Activated CD4-positive, alpha-beta T cell treated with anti-CD3 and anti-CD28 coated beads, Interleukin-2, amount 10 ng/mL, durations not matched to agents 7 days and 5 days (primary cell): ENCODE measurements at regions not wholly inside any gene's neighbourhood (a gene's known extent, or its start where the extent isn't known, plus 50 kb on each side); places are given as distances from the start of the nearest gene placed in this dataset.

Experiments
- CTCF ChIA-PET: fragments of 350-600 bp; sonication (Branson Sonifier 250); formaldehyde crosslinking; loops from one replicate; lab custom pipeline; 2021; ENCODE audit warnings: antibody characterized with exemption; lab: Charles Lee
- POLR2A ChIA-PET: fragments of 350-600 bp; sonication (Branson Sonifier 250); formaldehyde crosslinking; loops from one replicate; lab custom pipeline; 2021; ENCODE audit warnings: antibody characterized with exemption; lab: Charles Lee
- DNase-seq: peaks from one replicate; pipeline ENCODE4 v3.0.0-alpha.2; 2020
- H3K27ac Mint-ChIP-seq: one replicate; pipeline ENCODE4 v1.8.0; 2021; ENCODE audit warnings: mild to moderate bottlenecking, moderate library complexity, mixed read lengths
- H3K27me3 Mint-ChIP-seq: one replicate; pipeline ENCODE4 v1.8.0; 2021; ENCODE audit warnings: mixed read lengths
- H3K36me3 Mint-ChIP-seq: one replicate; pipeline ENCODE4 v1.8.0; 2021; ENCODE audit warnings: low read depth, mixed read lengths
- H3K4me1 Mint-ChIP-seq: one replicate; pipeline ENCODE4 v1.8.0; 2021; ENCODE audit warnings: mixed read lengths
- H3K4me3 Mint-ChIP-seq: one replicate; pipeline ENCODE4 v1.8.0; 2021; ENCODE audit warnings: mild to moderate bottlenecking, moderate library complexity, mixed read lengths
- H3K9me3 Mint-ChIP-seq: one replicate; pipeline ENCODE4 v1.8.0; 2021; ENCODE audit warnings: mixed read lengths

- Mint-ChIP-seq H3K36me3 (no peaks in the 10 kb centered on the region), H3K9me3 (no peaks in the 10 kb centered on the region), H3K27ac (no peak overlapping the region), H3K27me3 (no peaks in the 10 kb centered on the region), H3K4me1 (no peaks in the 10 kb centered on the region), H3K4me3 (no peak overlapping the region)
- no peak for DNase-seq
- ChIA-PET POLR2A (no interaction called here), CTCF (no interaction called here)
Measured at GRCh38 chr1:177525176-177525575, 354.4 kb downstream of the BRINP2 start.

- Mint-ChIP-seq H3K27me3 (no peaks in the 10 kb centered on the region), H3K27ac (no peak overlapping the region), H3K9me3 (no peaks in the 10 kb centered on the region), H3K36me3 (no peaks in the 10 kb centered on the region), H3K4me3 (no peak overlapping the region), H3K4me1 (no peaks in the 10 kb centered on the region)
- ChIA-PET CTCF (no interaction called here), POLR2A (no interaction called here)
- no peak for DNase-seq
Measured at GRCh38 chr1:177517546-177517945, 346.8 kb downstream of the BRINP2 start.

- no peak for DNase-seq
- Mint-ChIP-seq H3K27me3 (no peaks in the 10 kb centered on the region), H3K9me3 (peaks cover 3% of the 10 kb centered on the region), H3K27ac (no peak overlapping the region), H3K4me3 (no peak overlapping the region), H3K36me3 (no peaks in the 10 kb centered on the region), H3K4me1 (no peaks in the 10 kb centered on the region)
- POLR2A ChIA-PET: no interaction called here
- CTCF ChIA-PET: no interaction called here
Measured at GRCh38 chr1:177514207-177514606, 343.4 kb downstream of the BRINP2 start.

- no peak overlapping the region for H3K4me3 Mint-ChIP-seq
- no peak overlapping the region for H3K27ac Mint-ChIP-seq
- H3K4me1 Mint-ChIP-seq: no peaks in the 10 kb centered on the region
- peaks cover 3% of the 10 kb centered on the region for H3K9me3 Mint-ChIP-seq
- ChIA-PET POLR2A (no interaction called here), CTCF (no interaction called here)
- H3K27me3 Mint-ChIP-seq: no peaks in the 10 kb centered on the region
- no peak for DNase-seq
- H3K36me3 Mint-ChIP-seq: no peaks in the 10 kb centered on the region
Measured at GRCh38 chr1:177511036-177511435, 340.3 kb downstream of the BRINP2 start.

GRCh38 chr1:177505905-177506590 is 335.3 kb downstream of the BRINP2 start:
- ChIA-PET CTCF (no interaction called here), POLR2A (no interaction called here)
- no peak overlapping the region for H3K27ac Mint-ChIP-seq
- DNase-seq: no peak
- no peaks in the 10 kb centered on the region for H3K36me3 Mint-ChIP-seq
- H3K4me3 Mint-ChIP-seq: no peak overlapping the region
- H3K9me3 Mint-ChIP-seq: no peaks in the 10 kb centered on the region
- no peaks in the 10 kb centered on the region for H3K4me1 Mint-ChIP-seq
- no peaks in the 10 kb centered on the region for H3K27me3 Mint-ChIP-seq

- Mint-ChIP-seq H3K27me3 (no peaks in the 10 kb centered on the region), H3K36me3 (no peaks in the 10 kb centered on the region), H3K4me1 (no peaks in the 10 kb centered on the region), H3K9me3 (peaks cover 5% of the 10 kb centered on the region), H3K4me3 (no peak overlapping the region), H3K27ac (no peak overlapping the region)
- CTCF ChIA-PET: no interaction called here
- POLR2A ChIA-PET: no interaction called here
- DNase-seq: no peak
Measured at GRCh38 chr1:177495878-177496277, 325.1 kb downstream of the BRINP2 start.

GRCh38 chr1:177490786-177491185 is 320.0 kb downstream of the BRINP2 start:
- Mint-ChIP-seq H3K4me1 (no peaks in the 10 kb centered on the region), H3K4me3 (no peak overlapping the region), H3K36me3 (no peaks in the 10 kb centered on the region), H3K27me3 (no peaks in the 10 kb centered on the region), H3K9me3 (no peaks in the 10 kb centered on the region), H3K27ac (no peak overlapping the region)
- POLR2A ChIA-PET: no interaction called here
- DNase-seq: no peak
- CTCF ChIA-PET: no interaction called here

GRCh38 chr1:177490036-177490639 is 319.4 kb downstream of the BRINP2 start:
- Mint-ChIP-seq H3K4me3 (no peak overlapping the region), H3K4me1 (no peaks in the 10 kb centered on the region), H3K9me3 (no peaks in the 10 kb centered on the region), H3K36me3 (no peaks in the 10 kb centered on the region), H3K27me3 (no peaks in the 10 kb centered on the region), H3K27ac (no peak overlapping the region)
- POLR2A ChIA-PET: no interaction called here
- CTCF ChIA-PET: no interaction called here
- DNase-seq: no peak

- DNase-seq: no peak
- Mint-ChIP-seq H3K36me3 (no peaks in the 10 kb centered on the region), H3K4me3 (no peak overlapping the region), H3K9me3 (peaks cover 2% of the 10 kb centered on the region), H3K27ac (no peak overlapping the region), H3K27me3 (no peaks in the 10 kb centered on the region), H3K4me1 (no peaks in the 10 kb centered on the region)
- ChIA-PET POLR2A (no interaction called here), CTCF (no interaction called here)
Measured at GRCh38 chr1:177488722-177489121, 318.0 kb downstream of the BRINP2 start.

- Mint-ChIP-seq H3K27ac (no peak overlapping the region), H3K9me3 (peaks cover 5% of the 10 kb centered on the region), H3K36me3 (no peaks in the 10 kb centered on the region), H3K4me3 (no peak overlapping the region), H3K27me3 (no peaks in the 10 kb centered on the region), H3K4me1 (no peaks in the 10 kb centered on the region)
- no peak for DNase-seq
- CTCF ChIA-PET: no interaction called here
- POLR2A ChIA-PET: no interaction called here
Measured at GRCh38 chr1:177487481-177487880, 316.7 kb downstream of the BRINP2 start.

- Mint-ChIP-seq H3K4me1 (no peaks in the 10 kb centered on the region), H3K4me3 (no peak overlapping the region), H3K27me3 (no peaks in the 10 kb centered on the region), H3K9me3 (peaks cover 5% of the 10 kb centered on the region), H3K36me3 (no peaks in the 10 kb centered on the region), H3K27ac (no peak overlapping the region)
- DNase-seq: no peak
- ChIA-PET CTCF (no interaction called here), POLR2A (no interaction called here)
Measured at GRCh38 chr1:177480741-177481305, 310.1 kb downstream of the BRINP2 start.

GRCh38 chr1:177479600-177479999 is 308.8 kb downstream of the BRINP2 start:
- DNase-seq: no peak
- H3K4me1 Mint-ChIP-seq: no peaks in the 10 kb centered on the region
- H3K27ac Mint-ChIP-seq: no peak overlapping the region
- H3K36me3 Mint-ChIP-seq: no peaks in the 10 kb centered on the region
- ChIA-PET POLR2A (no interaction called here), CTCF (no interaction called here)
- H3K4me3 Mint-ChIP-seq: no peak overlapping the region
- H3K9me3 Mint-ChIP-seq: peaks cover 5% of the 10 kb centered on the region
- no peaks in the 10 kb centered on the region for H3K27me3 Mint-ChIP-seq

GRCh38 chr1:177476676-177477075 is 305.9 kb downstream of the BRINP2 start:
- Mint-ChIP-seq H3K36me3 (no peaks in the 10 kb centered on the region), H3K27ac (no peak overlapping the region), H3K9me3 (no peaks in the 10 kb centered on the region), H3K4me3 (no peak overlapping the region), H3K4me1 (no peaks in the 10 kb centered on the region), H3K27me3 (no peaks in the 10 kb centered on the region)
- ChIA-PET CTCF (no interaction called here), POLR2A (no interaction called here)
- DNase-seq: no peak

- DNase-seq: no peak
- Mint-ChIP-seq H3K9me3 (peaks cover 4% of the 10 kb centered on the region), H3K36me3 (no peaks in the 10 kb centered on the region), H3K4me3 (no peak overlapping the region), H3K27me3 (no peaks in the 10 kb centered on the region), H3K4me1 (no peaks in the 10 kb centered on the region), H3K27ac (no peak overlapping the region)
- CTCF ChIA-PET: no interaction called here
- POLR2A ChIA-PET: no interaction called here
Measured at GRCh38 chr1:177472567-177472966, 301.8 kb downstream of the BRINP2 start.
